GM21576 (cell line): ENCODE measurements at regions not wholly inside any gene's neighbourhood (a gene's known extent, or its start where the extent isn't known, plus 50 kb on each side); places are given as distances from the start of the nearest gene placed in this dataset.
"Not testable (repeated sequence)": the region's sequence is repeated elsewhere in the genome, so short reads cannot be mapped to it uniquely, and the experiment has no call there.

Source experiments
- ATAC-seq: cut with Tn5 transposase; IDR thresholded peaks from one replicate; pipeline ENCODE4 v1.9.1; 2021; ENCODE audit warnings: mild to moderate bottlenecking, moderate library complexity; ENCODE audit not compliant: unreplicated experiment

DNA sequence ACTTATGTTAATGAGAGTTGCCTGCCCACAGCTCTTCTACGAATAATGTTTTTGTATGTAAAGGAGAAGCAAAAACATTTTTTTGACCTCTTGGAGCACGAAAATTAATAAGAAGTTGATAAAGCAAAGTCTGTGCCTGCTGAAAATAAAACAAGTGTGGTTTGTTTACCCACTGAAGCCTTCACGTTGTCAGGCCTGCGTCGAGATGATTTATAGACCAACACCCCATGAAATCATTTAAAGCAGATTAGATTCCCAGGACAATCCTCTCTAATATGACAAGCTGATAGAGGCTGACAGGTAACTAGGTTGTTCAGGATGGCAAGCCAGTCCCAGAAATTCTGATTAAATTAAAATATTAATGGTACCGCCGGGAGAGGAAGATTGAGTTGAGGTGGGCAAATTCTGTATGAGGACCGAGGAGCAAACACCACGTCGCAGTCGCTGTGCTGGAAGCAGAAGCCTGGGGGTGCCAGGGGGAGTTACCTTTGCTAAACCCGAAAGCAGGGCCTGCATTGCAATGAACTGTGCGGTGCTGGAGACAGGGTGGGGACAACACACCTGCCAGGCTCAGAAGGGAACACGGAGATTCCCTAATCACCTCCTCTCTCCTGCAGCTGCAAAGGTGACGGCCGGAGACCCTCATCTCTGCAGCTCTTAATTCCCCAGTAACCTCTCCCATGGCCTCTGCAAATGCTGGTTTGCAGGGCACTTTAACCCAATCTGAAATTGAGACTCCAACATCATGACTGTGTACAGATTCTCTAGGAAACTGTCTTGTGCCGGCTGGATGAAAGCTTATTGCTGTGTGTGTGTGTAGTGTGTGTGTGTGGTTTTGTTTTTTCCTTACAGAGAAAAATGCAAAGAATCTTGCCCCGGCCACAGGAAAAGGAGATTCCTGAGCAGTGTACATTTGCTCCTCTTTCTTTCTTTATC is 2805.9 kb downstream of the RPIA start:
- not testable (repeated sequence) for ATAC-seq

DNA sequence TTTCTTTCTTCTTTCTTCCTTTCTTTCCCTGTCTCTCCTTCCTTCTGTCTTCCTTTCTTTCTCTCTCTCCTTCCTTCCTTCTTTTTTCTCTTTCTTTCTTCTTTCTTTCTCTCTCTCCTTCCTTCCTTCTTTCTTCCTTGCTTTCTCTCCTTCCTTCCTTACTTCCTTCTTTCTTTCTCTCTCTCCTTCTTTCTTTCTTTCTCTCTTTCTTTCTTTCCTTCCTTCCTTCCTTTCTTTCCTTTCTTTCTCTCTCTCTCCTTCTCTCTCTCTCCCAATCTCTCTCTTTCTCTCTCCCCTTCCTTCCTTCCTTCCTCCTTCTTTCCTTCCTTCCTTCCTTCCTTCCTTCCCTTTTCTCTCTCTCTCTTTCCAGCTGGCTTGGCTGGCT is 2806.6 kb downstream of the RPIA start:
- not testable (repeated sequence) for ATAC-seq

DNA sequence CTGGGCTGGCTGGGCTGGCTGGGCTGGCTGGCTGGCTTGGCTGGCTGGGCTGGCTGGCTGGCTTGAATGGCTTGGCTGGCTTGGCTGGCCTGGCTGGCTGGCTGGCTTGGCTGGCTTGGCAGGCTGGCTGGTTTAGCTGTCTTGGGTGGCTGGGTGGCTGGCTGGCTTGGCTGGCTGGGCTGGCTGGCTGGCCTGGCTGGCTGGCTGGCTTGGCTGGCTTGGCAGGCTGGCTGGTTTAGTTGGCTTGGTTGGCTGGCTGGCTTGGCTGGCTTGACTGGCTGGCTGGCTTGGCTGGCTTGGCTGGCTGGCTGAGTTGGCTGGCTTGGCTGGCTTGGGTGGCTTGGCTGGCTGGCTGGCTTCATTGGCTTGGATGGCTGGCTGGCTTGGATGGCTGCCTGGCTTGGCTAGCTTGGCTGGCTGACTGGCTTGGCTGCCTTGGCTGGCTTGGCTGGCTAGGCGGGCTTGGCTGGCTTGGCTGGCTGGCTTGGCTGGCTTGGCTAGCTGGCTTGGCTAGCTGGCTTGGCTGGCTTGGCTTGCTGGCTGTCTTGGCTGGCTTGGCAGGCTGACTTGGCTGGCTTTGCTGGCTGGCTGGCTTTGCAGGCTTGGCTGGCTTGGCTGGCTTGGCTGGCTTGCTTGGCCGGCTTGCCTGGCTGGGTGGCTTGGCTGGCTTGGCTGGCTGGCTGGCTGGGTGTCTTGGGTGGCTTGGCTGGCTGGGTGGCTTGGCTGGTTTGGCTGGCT is 2807.2 kb downstream of the RPIA start:
- not testable (repeated sequence) for ATAC-seq

DNA sequence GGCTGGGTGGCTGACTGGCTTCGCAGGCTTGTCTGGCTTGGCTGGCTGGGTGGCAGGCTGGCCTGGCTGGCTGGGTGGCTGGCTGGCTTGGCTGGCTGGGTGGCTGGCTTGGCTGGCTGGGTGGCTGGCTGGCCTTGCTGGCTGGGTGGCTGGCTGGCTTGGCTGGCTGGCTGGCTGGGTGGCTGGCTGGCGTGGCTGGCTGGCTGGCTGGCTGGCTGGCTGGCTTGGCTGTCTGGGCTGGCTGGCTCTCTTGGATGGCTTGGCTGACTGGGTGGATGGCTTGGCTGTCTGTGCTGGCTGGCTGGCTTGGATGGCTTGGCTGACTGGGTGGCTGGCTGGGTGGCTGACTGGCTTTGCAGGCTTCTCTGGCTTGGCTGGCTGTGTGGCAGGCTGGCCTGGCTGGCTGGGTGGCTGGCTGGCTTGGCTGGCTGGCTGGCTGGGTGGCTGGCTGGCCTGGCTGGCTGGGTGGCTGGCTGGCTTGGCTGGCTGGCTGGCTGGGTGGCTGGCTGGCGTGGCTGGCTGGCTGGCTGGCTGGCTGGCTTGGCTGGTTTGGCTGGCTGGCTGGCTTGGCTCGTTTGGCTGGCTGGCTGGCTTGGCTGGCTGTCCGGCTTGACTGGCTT is 2808.1 kb downstream of the RPIA start:
- ATAC-seq: not testable (repeated sequence)

DNA sequence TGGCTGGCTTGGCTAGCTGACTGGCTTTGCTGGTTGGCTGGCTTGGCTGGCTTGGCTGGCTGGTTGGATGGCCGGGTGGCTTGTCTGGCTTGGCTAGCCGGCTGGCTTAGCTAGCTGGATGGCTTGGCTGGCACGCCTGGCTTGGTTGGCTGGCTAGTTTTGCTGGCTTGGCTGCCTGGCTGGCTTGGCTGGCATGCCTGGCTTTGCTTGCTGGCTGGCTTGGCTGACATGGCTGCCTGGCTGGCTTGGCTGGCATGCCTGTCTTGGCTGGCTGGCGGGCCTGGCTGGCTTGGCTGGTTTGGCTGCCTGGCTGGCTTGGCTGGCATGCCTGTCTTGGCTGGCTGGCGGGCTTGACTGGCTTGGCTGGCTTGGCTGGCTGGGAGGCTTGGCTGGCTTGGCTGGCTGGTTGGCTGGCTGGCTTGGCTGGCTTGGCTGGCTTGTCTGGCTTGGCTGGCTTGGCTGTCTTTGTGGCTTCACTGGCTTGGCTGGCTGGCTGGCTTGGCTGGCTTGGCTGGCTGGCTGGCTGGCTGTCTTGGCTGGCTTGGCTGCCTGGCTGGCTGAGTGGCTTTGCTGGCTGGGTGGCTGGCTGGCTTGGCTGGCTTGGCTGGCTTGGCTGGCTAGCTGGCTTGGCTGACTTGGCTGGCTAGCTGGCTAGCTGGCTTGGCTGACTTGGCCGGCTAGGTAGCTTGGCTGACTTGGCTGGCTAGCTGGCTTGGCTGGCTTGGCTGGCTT is 2808.9 kb downstream of the RPIA start:
- not testable (repeated sequence) for ATAC-seq

DNA sequence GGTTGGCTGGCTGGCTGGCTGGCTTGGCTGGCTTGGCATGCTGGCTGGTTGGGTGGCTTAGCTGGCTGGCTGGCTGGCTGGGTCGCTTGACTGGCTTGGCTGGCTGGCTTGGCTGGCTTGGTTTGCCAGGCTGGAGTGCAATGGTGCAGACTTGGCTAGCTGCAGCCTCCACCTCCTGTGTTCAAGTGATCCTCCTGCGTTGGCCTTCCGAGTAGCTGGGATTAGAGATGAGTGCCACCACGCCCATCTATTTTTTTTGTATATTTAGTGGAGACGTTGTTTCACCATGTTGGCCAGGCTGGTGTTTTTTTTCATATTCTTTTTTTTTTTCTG is 2809.5 kb downstream of the RPIA start:
- not testable (repeated sequence) for ATAC-seq

DNA sequence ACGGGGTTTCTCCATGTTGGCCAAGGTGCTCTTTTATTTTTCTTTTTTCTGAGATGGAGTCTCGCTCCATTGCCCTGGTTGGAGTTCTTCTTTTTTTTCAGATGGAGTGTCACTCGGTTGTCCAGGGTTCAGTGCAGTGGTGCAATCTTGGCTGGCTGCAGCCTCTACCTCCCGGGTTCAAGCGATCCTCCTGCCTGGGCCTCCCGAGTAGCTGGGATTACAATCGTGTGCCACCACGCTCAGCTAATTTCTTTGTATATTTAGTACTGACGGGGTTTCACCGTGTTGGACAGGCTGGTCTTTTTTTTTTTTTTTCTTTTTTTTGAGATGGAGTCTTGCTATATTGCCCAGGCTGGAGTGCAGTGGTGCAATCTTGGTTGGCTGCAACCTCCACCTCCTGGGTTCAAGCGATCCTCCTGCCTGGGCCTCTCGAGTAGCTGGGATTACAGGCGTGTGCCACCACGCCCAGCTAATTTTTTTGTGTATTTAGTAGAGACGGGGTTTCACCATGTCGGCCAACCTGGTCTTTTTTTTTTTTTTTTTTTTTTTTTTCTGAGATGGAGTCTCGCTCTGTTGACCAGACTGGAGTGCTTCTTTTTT is 2810.1 kb downstream of the RPIA start:
- not testable (repeated sequence) for ATAC-seq

DNA sequence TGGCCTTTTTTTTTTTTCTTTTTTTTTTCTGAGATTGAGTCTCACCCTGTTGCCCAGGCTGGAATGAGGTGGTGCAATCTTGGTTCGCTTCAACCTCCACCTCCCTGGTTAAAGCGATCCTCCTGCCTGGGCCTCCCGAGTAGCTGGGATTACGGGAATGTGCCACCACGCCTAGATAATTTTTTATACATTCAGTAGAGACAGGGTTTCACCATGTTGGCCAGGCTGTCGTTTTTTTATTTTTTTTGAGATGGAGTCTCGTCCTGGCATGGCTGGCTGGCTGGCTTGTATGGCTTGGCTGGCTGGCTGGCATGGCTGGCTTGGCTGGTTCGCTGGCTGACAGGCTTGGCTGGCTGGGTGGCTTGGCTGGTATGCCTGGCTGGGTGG is 2812.1 kb downstream of the RPIA start:
- ATAC-seq: not testable (repeated sequence)

DNA sequence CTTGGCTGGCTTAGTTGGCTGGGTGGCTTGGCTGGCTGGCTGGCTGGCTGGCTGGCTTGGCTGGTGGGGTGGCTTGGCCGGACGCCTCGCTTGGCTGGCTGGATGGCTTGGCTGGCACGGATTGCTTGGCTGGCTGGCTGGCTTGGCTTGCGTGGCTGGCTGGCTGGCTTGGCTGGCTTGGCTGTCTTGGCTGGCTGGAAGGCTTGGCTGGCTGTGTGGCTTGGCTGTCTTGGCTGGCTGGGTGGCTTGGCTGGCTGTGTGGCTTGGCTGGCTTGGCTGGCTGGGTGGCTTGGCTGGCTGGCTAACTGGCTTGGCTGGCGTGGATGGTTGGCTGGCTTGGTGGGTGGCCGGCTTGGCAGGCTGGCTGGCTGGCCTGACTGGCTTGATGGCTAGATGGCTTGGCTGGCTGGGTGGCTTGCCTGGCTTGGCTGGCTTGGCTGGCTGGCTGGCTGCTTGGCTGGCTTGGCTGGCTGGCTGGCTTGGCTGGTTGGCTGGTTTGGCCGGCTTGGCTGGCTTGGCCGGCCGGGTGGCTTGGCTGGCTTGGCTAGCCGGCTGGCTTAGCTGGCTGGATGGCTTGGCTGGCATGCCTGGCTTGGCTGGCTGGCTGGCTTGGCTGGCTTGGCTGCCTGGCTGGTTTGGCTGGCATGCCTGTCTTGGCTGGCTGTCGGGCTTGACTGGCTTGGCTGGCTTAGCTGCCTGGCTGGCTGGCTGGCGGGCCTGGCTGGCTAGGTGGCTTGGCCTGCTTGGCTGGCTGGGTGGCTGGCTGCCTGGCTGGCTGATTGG is 2812.7 kb downstream of the RPIA start:
- not testable (repeated sequence) for ATAC-seq

DNA sequence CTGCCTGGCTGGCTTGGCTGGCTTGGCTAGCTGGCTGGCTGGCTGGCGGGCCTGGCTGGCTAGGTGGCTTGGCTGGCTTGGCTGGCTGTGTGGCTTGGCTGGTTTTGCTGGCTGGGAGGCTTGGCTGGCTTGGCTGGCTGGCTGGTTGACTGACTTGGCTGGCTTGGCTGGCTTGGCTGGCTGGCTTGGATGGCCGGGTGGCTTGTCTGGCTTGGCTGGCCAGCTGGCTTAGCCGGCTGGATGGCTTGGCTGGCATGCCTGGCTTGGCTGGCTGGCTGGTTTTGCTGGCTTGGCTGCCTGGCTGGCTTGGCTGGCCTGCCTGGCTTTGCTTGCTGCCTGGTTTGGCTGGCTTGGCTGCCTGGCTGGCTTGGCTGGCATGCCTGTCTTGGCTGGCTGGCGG is 2817.3 kb downstream of the RPIA start:
- ATAC-seq: not testable (repeated sequence)

DNA sequence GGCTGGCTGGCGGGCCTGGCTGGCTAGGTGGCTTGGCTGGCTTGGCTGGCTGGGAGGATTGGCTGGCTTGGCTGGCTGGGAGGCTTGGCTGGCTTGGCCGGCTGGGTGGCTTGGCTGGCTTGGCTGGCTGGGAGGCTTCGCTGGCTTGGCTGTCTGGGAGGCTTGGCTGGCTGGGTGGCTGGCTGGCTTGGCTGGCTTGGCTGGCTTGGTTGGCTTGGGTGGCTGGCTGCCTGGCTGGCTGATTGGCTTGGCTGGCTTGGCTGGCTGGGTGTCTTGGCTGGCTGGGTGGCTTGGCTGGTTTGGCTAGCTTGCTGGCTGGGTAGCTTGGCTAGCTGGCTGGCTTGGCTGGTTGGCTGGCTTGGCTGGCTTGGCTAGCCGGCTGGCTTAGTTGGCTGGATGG is 2817.8 kb downstream of the RPIA start:
- not testable (repeated sequence) for ATAC-seq

DNA sequence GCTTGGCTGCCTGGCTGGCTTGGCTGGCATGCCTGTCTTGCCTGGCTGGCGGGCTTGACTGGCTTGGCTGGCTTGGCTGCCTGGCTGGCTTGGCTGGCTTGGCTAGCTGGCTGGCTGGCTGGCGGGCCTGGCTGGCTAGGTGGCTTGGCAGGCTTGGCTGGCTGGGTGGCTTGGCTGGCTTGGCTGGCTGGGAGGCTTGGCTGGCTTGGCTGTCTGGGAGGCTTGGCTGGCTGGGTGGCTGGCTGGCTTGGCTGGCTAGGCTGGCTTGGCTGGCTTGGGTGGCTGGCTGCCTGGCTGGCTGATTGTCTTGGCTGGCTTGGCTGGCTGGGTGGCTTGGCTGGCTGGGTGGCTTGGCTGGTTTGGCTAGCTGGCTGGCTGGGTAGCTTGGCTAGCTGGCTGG is 2819.7 kb downstream of the RPIA start:
- not testable (repeated sequence) for ATAC-seq

DNA sequence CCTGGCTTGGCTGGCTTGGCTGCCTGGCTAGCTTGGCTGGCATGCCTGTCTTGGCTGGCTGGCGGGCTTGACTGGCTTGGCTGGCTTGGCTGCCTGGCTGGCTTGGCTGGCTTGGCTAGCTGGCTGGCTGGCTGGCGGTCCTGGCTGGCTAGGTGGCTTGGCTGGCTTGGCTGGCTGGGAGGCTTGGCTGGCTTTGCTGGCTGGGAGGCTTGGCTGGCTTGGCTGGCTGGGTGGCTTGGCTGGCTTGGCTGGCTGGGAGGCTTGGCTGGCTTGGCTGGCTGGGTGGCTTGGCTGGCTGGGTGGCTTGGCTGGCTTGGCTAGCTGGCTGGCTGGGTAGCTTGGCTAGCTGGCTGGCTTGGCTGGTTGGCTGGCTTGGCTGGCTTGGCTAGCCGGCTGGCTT is 2824.5 kb downstream of the RPIA start:
- ATAC-seq: not testable (repeated sequence)

DNA sequence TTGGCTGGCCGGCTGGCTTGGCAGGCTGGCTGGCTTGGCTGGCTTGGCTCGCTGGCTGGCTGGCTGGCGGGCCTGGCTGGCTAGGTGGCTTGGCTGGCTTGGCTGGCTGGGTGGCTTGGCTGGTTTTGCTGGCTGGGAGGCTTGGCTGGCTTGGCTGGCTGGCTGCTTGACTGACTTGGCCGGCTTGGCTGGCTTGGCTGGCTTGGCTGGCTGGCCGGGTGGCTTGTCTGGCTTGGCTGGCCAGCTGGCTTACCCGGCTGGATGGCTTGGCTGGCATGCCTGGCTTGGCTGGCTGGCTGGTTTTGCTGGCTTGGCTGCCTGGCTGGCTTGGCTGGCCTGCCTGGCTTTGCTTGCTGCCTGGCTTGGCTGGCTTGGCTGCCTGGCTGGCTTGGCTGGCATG is 2825.2 kb downstream of the RPIA start:
- not testable (repeated sequence) for ATAC-seq

DNA sequence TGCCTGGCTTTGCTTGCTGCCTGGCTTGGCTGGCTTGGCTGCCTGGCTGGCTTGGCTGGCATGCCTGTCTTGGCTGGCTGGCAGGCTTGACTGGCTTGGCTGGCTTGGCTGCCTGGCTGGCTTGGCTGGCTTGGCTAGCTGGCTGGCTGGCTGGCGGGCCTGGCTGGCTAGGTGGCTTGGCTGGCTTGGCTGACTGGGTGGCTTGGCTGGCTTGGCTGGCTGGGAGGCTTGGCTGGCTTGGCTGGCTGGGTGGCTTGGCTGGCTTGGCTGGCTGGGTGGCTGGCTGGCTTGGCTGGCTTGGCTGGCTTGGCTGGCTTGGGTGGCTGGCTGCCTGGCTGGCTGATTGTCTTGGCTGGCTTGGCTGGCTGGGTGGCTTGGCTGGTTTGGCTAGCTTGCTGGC is 2826.4 kb downstream of the RPIA start:
- not testable (repeated sequence) for ATAC-seq

DNA sequence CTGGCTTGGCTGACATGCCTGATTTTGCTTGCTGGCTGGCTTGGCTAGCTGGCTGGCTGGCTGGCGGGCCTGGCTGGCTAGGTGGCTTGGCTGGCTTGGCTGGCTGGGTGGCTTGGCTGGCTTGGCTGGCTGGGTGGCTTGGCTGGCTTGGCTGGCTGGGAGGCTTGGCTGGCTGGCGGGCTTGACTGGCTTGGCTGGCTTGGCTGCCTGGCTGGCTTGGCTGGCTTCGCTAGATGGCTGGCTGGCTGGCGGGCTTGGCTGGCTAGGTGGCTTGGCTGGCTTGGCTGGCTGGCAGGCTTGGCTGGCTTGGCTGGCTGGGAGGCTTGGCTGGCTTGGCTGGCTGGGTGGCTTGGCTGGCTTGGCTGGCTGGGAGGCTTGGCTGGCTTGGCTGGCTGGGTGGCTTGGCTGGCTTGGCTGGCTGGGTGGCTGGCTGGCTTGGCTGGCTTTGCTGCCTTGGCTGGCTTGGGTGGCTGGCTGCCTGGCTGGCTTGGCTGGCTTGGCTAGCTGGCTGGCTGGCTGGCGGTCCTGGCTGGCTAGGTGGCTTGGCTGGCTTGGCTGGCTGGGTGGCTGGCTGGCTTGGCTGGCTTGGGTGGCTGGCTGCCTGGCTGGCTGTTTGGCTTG is 2827.0 kb downstream of the RPIA start:
- ATAC-seq: not testable (repeated sequence)

DNA sequence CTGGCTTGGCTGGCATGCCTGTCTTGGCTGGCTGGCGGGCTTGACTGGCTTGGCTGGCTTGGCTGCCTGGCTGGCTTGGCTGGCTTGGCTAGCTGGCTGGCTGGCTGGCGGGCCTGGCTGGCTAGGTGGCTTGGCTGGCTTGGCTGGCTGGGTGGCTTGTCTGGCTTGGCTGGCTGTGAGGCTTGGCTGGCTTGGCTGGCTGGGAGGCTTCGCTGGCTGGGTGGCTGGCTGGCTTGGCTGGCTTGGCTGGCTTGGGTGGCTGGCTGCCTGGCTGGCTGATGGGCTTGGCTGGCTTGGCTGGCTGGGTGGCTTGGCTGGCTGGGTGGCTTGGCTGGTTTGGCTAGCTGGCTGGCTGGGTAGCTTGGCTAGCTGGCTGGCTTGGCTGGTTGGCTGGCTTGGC is 2827.9 kb downstream of the RPIA start:
- not testable (repeated sequence) for ATAC-seq

DNA sequence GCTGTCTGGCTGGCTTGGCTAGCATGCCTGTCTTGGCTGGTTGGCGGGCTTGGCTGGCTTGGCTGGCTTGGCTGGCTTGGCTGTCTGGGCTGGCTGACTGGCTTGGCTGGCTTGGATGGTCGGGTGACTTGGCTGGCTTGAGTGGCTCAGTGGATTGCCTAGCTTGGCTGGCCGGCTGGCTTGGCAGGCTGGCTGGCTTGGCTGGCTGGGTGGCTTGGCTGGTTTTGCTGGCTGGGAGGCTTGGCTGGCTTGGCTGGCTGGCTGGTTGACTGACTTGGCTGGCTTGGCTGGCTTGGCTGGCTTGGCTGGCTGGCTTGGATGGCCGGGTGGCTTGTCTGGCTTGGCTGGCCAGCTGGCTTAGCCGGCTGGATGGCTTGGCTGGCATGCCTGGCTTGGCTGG is 2828.4 kb downstream of the RPIA start:
- not testable (repeated sequence) for ATAC-seq

DNA sequence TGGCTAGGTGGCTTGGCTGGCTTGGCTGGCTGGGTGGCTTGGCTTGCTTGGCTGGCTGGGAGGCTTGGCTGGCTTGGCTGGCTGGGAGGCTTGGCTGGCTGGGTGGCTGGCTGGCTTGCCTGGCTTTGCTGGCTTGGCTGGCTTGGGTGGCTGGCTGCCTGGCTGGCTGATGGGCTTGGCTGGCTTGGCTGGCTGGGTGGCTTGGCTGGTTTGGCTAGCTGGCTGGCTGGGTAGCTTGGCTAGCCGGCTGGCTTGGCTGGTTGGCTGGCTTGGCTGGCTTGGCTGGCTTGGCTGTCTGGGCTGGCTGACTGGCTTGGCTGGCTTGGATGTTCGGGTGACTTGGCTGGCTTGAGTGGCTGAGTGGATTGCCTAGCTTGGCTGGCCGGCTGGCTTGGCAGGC is 2829.1 kb downstream of the RPIA start:
- not testable (repeated sequence) for ATAC-seq
